NT2/D1 (cell line): ENCODE measurements at regions not wholly inside any gene's neighbourhood (a gene's known extent, or its start where the extent isn't known, plus 50 kb on each side); places are given as distances from the start of the nearest gene placed in this dataset.

Source experiments
- DNase-seq: peaks from one replicate; pipeline ENCODE4 v3.0.0-alpha.2; 2011; ENCODE audit warnings: low read depth, low spot score
- H3K27me3 ChIP-seq: 2 replicates; pipeline ENCODE4 v1.6.0; 2011; ENCODE audit warnings: mild to moderate bottlenecking; ENCODE audit not compliant: insufficient read length, insufficient read depth
- H3K36me3 ChIP-seq: 2 replicates; pipeline ENCODE4 v1.6.1; 2011; ENCODE audit warnings: mild to moderate bottlenecking, low read length, mixed read lengths; ENCODE audit not compliant: insufficient read depth, insufficient read length
- H3K4me1 ChIP-seq: 2 replicates; pipeline ENCODE4 v1.5.1; 2011; ENCODE audit not compliant: insufficient read depth, insufficient read length
- H3K4me3 ChIP-seq: 2 replicates; pipeline ENCODE4 v1.5.1; 2011; ENCODE audit warnings: low read depth; ENCODE audit not compliant: insufficient read length
- H3K9ac ChIP-seq: 2 replicates; pipeline ENCODE4 v1.6.0; 2011; ENCODE audit warnings: low read depth; ENCODE audit not compliant: insufficient read length
- H3K9me3 ChIP-seq: 2 replicates; pipeline ENCODE4 v1.5.1; 2011; ENCODE audit warnings: mild to moderate bottlenecking, low read length; ENCODE audit not compliant: insufficient read depth
- SUZ12 ChIP-seq: IDR thresholded peaks from 2 replicates; pipeline ENCODE4 v1.6.1; 2011; ENCODE audit not compliant: insufficient read length, insufficient read depth; ENCODE audit errors: extremely low read depth
- YY1 ChIP-seq: IDR thresholded peaks from 2 replicates; pipeline ENCODE4 v1.6.1; 2011; ENCODE audit not compliant: insufficient read length, insufficient read depth
- ZNF274 ChIP-seq: IDR thresholded peaks from 2 replicates; pipeline ENCODE4 v1.6.1; 2011; ENCODE audit warnings: mild to moderate bottlenecking, low read depth, low read length

DNA sequence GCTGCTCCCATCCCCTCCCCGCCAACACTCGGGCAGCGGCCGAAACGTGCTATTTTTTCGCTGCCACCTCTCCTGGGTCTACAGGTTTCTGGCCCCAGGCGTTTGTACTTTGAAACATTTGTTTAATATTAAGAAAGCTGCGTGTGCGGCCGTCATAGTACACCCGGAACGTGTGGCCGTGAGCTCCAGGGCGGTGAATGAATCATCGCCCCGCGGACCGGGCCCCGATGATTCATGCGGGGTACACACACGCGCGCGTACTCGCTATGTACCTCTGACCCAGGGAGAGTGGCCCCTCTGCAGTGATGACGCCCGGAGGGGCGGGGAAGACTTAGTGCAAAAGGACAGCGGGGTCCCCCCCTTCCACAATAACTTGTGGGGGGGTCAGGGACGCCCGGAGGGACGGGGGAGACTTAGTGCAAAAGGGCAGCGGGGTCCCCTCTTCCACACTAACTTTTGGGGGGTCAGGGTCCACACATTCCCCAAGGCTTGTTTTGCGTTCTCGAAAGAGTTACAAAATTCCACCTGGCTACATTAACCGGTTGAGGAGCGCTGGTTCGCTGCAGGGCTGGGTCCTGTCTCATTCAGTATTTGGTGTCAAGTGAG, 56.5 kb upstream of the PCGF5 start:
- no peak for TF ChIP-seq YY1
- TF ChIP-seq ZNF274: no peak
- no peak for TF ChIP-seq SUZ12
- Histone ChIP-seq H3K27me3 (peaks cover 53% of the 10 kb centered on the region), H3K4me3 (peak overlapping the region; percentile 54), H3K9ac (peak overlapping the region; percentile 74), H3K4me1 (no peaks in the 10 kb centered on the region), H3K9me3 (no peaks in the 10 kb centered on the region), H3K36me3 (no peaks in the 10 kb centered on the region)
- no peak for DNase-seq

DNA sequence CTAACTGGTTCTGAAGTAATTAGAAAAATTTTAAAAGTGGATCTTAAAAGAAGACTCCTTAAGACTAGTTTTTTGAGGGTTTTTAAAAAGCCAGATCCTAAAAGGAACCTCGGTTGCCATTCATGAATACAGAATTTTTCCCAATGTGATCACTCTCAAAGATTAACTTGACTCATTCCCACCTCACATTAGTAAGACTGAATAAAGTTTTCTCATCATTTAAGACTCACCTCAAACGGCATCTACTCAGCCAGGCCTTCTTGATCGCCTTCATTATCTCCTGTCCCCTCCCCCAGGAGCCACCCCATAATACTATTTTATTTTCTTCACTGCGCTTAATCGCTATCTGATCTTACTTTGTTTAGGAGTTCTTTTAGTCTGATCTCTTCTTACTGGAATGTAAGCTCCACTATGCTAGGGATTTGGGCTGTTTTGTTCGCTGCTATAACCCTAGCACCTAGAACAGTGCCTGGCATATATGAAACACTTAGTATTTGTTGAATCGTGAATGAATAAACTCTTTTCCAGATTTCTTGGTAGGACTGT, 55.9 kb upstream of the PCGF5 start:
- no peak for DNase-seq
- Histone ChIP-seq H3K4me3 (no peak overlapping the region), H3K9me3 (no peaks in the 10 kb centered on the region), H3K27me3 (peaks cover 53% of the 10 kb centered on the region), H3K9ac (no peak overlapping the region), H3K36me3 (no peaks in the 10 kb centered on the region), H3K4me1 (no peaks in the 10 kb centered on the region)
- TF ChIP-seq ZNF274: no peak
- no peak for TF ChIP-seq YY1
- TF ChIP-seq SUZ12: no peak

DNA sequence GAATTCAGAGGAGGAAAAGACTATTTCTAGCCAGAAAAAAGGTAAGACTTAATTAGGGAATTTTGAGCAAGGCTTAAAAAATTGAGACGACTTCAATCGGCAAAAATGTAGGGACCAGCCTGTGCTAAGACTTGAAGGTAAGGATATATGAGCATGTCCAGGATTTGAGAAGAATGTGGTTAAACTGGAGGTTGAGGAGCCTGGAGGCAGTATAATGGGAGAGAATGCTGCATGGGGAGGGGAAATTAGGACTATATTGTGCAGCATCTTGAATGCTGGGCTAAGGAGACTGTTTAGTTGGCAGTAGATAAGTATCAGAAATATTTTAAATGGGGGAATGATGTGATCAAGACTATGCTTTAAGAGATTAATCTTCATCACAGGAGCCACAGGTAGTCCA, 53.1 kb upstream of the PCGF5 start:
- no peak overlapping the region for H3K4me3 ChIP-seq
- H3K27me3 ChIP-seq: peaks cover 30% of the 10 kb centered on the region
- no peaks in the 10 kb centered on the region for H3K9me3 ChIP-seq
- no peaks in the 10 kb centered on the region for H3K36me3 ChIP-seq
- no peak overlapping the region for H3K9ac ChIP-seq
- DNase-seq: no peak
- no peaks in the 10 kb centered on the region for H3K4me1 ChIP-seq
- TF ChIP-seq ZNF274 (no peak), YY1 (no peak), SUZ12 (no peak)

DNA sequence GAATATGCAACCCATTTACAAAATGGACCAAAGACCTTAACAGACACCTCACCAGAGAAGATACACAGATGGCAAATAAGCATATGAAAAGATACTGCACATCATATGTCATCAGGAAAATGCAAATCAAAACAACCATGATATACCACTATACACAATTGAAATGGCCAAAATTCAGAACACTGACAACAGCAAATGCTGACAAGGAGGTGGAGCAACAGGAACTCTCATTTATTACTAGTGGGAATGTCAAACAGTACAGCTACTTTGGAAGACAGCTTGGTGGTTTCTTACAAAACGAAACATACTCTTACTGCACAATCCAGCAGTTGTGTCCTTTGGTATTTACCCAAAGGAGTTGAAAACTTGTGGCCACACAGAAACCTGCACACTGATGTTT, 50.0 kb upstream of the PCGF5 start:
- Histone ChIP-seq H3K4me3 (no peak overlapping the region), H3K9me3 (no peaks in the 10 kb centered on the region), H3K36me3 (no peaks in the 10 kb centered on the region), H3K9ac (no peak overlapping the region), H3K27me3 (peaks cover 6% of the 10 kb centered on the region), H3K4me1 (no peaks in the 10 kb centered on the region)
- DNase-seq: no peak
- TF ChIP-seq ZNF274: no peak
- no peak for TF ChIP-seq YY1
- TF ChIP-seq SUZ12: no peak
